ENCODE measurements at regions not wholly inside any gene's neighbourhood (a gene's known extent, or its start where the extent isn't known, plus 50 kb on each side); places are given as distances from the start of the nearest gene placed in this dataset.
A peak's percentile ranks its signal among the peaks of the same experiment; 100 is the strongest.
"Not testable (repeated sequence)": the region's sequence is repeated elsewhere in the genome, so short reads cannot be mapped to it uniquely, and the experiment has no call there.

DNA sequence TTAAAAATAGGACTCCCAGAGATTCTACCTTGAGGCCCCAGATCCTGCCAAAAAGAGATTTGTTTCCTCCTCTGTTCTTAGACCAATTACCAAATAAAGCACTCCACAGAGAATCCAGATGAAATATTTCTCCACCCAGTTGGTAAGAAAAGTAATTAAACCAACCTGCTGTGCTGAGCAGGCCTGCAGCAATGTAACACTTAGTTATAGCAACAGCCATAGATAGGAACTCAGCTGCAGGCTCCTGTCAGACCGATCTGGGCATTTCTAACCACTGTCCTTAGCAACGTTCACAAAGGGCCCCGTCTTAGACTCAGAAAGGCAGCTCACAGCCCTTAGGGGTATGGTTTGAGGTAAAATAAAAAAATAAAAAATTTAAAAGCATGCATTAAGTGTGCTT lies 271.1 kb downstream of the KCNRG start:
- peaks cover 10 to 15% of the 10 kb centered on the region in 2 donors for H3K9me3 Mint-ChIP-seq
- peaks cover 0 to 3% of the 10 kb centered on the region in 2 donors for H3K27me3 Mint-ChIP-seq
- no peak overlapping the region for H3K4me3 Mint-ChIP-seq
- no peak for DNase-seq
- ATAC-seq (replicated peaks) = no peak
- no peak overlapping the region for H3K27ac Mint-ChIP-seq
- H3K4me1 Mint-ChIP-seq = peaks cover 15 to 22% of the 10 kb centered on the region in 2 donors
- peaks cover 6 to 15% of the 10 kb centered on the region in 2 donors for H3K36me3 Mint-ChIP-seq

DNA sequence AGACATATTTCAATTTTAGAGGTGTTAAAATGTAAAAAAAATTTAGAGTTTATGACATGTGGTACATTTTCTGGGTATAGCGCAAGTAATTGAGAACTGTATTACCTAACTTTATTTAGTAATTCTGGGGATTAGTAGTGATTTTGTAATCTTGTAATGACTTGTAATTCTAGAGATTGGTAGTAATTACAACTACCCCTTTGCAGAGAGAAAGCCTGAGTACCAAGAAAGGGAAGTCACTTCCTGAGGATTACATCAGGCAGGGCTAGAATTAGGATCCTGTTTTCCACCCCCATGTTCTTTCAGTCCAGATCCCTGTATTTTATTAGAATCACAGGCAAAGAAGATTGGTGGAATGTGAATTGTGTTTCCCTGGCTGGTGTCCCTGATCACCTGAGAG lies 274.9 kb downstream of the KCNRG start:
- no peak for ATAC-seq (replicated peaks)

DNA sequence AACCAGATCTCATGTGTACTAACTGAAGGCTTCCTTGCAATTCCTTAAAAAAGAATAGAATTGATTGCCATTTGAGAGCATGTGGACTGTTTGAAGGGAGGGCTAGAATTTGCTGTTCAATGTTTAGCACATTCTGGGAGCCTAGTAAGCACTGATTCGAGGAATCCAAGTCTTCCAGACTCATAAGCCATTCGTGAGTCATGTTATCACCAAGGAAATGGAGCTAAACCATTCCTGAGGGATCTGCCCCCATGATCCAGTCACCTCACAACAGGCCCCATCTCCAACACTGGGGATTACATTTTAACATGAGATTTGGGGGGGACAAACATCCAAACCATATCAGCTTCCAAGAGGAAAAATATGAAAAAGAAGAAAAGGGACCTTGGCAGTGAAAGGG lies 276.4 kb downstream of the KCNRG start:
- Mint-ChIP-seq H3K36me3 (peaks cover 6 to 11% of the 10 kb centered on the region in 2 donors), H3K27me3 (no peaks in the 10 kb centered on the region), H3K27ac (no peak overlapping the region), H3K4me3 (no peak overlapping the region), H3K4me1 (peaks cover 7 to 10% of the 10 kb centered on the region in 2 donors), H3K9me3 (peaks cover 7% of the 10 kb centered on the region in 2 donors)
- DNase-seq = no peak
- ATAC-seq (replicated peaks) = no peak

More for the DNA sequence above, 274.9 kb downstream of the KCNRG start:
- Mint-ChIP-seq H3K27ac (no peak overlapping the region), H3K36me3 (peaks cover 6% of the 10 kb centered on the region in 2 donors), H3K27me3 (no peaks in the 10 kb centered on the region), H3K9me3 (peaks cover 5 to 7% of the 10 kb centered on the region in 2 donors), H3K4me1 (peaks cover 12 to 19% of the 10 kb centered on the region in 2 donors), H3K4me3 (no peak overlapping the region)
- DNase-seq = no peak

DNA sequence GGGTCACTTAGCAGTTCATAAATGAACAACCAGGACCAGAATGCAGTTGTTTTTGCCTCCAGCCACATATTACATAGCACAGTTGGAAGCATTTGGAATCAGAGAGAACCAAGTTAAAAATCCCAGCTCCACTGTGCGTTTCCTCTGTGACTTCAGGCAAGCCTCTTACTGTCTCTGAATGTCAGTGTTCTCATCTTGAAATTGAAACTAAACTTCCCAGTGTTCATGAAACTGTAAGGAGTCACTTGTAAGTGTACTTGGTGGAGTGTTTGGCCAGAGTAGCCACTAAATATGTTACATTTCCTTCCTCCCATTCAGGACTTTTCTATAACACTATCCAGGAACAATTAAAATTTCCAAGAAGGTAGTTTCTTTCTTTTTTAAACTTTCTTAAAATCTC lies 276.8 kb downstream of the KCNRG start:
- peaks cover 6 to 13% of the 10 kb centered on the region in 2 donors for H3K36me3 Mint-ChIP-seq
- H3K27me3 Mint-ChIP-seq = no peaks in the 10 kb centered on the region
- DNase-seq (no peak), ATAC-seq (replicated peaks) (peak; percentile 48 to 57)
- H3K4me1 Mint-ChIP-seq = peaks cover 7 to 10% of the 10 kb centered on the region in 2 donors
- H3K9me3 Mint-ChIP-seq = peaks cover 7% of the 10 kb centered on the region in 2 donors
- H3K27ac Mint-ChIP-seq = peak overlapping the region; percentile 14
- H3K4me3 Mint-ChIP-seq = no peak overlapping the region

DNA sequence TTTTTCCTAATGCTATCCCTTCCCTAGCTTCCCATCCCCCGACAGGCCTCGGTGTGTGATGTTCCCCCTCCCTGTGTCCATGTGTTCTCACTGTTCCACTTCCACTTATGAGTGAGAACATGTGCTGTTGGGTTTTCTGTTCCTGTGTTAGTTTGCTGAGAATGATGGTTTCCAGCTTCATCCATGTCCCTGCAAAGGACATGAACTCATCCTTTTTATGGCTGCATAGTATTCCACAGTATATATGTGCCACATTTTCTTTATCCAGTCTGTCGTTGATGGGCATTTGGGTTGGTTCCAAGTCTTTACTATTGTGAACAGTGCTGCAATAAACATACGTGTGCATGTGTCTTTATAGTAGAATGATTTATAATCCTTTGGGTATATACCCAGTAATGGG lies 279.2 kb downstream of the KCNRG start:
- not testable (repeated sequence) for DNase-seq; H3K9me3 Mint-ChIP-seq; H3K4me3 Mint-ChIP-seq; H3K27ac Mint-ChIP-seq; ATAC-seq (replicated peaks); H3K27me3 Mint-ChIP-seq
- peaks cover 4 to 14% of the 10 kb centered on the region in 2 donors for H3K36me3 Mint-ChIP-seq
- H3K4me1 Mint-ChIP-seq = peaks cover 12 to 19% of the 10 kb centered on the region in 2 donors

DNA sequence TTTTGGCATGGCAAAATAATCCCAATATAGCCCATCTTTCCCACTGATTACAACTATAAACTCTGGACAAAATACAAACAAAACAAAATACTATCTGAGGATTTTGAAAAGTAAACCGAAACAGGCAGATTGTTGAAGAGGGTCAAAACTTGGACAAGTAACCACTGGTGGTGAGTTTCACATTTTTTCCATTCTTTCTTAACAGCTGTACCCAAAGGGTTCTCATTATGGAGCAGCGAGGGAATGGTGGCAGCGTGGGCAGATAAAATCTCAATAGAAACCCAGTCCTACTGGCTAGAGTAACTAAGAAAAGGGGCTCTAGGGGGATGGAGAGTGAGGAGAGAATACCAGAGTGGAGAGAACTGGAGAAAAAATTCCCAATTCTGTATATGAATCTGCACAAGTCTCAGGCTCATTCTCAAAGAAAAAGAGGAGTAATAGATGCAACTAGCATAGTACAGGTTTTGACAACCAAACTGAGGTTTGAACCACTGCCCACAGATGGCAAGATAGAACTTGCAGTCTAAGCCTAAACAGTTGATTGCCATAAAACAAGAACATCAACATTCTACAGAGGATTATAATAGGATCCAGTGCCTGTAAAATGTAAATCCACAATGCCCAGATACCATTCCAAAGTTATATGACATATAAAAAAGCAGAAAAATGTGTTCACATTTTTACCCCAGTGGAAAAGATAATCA lies 284.5 kb downstream of the KCNRG start:
- H3K4me1 Mint-ChIP-seq = peaks cover 5 to 9% of the 10 kb centered on the region in 2 donors
- peaks cover 11 to 14% of the 10 kb centered on the region in 2 donors for H3K27me3 Mint-ChIP-seq
- H3K27ac Mint-ChIP-seq = no peak overlapping the region
- DNase-seq = no peak
- H3K36me3 Mint-ChIP-seq = peaks cover 1 to 11% of the 10 kb centered on the region in 2 donors
- no peak overlapping the region for H3K4me3 Mint-ChIP-seq
- H3K9me3 Mint-ChIP-seq = peaks cover 0 to 5% of the 10 kb centered on the region in 2 donors
- ATAC-seq (replicated peaks) = no peak

DNA sequence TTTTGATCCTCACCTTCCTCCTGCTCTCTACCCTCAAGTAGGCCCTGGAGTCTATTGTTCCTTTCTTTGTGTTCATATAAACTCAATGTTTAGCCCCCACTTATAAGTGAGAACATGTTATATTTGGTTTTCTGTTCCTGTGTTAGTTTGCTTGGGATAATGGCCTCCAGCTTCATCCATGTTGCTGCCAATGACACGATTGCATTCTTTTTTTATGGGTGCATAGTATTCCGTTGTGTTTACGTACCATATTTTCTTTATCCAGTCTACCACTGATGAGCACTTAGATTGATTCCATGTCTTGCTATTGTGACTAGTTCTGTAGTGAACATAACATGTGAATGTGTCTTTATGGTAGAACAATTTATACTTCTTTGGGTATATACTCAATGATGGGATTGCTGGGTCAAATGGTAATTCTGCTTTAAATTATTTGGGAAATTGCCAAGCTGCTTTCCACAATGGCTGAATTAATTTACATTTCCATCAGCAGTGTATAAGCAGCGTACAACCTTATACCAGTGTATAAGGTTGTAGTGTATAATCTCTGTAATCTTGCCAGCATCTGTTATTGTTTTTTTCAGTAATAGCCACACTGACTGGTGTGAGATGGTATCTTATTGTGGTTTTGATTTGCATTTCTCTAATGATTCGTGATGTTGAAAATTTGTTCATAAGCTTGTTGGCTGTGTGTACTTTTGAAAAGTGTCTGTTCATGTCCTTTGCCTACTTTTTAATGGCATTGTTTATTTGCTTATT lies 288.9 kb downstream of the KCNRG start:
- DNase-seq (no peak), ATAC-seq (replicated peaks) (no peak)
- H3K9me3 Mint-ChIP-seq = peaks cover 0 to 3% of the 10 kb centered on the region in 2 donors
- no peak overlapping the region for H3K27ac Mint-ChIP-seq
- H3K27me3 Mint-ChIP-seq = peaks cover 6 to 7% of the 10 kb centered on the region in 2 donors
- peaks cover 1% of the 10 kb centered on the region in 2 donors for H3K4me1 Mint-ChIP-seq
- H3K4me3 Mint-ChIP-seq = no peak overlapping the region
- no peaks in the 10 kb centered on the region for H3K36me3 Mint-ChIP-seq

DNA sequence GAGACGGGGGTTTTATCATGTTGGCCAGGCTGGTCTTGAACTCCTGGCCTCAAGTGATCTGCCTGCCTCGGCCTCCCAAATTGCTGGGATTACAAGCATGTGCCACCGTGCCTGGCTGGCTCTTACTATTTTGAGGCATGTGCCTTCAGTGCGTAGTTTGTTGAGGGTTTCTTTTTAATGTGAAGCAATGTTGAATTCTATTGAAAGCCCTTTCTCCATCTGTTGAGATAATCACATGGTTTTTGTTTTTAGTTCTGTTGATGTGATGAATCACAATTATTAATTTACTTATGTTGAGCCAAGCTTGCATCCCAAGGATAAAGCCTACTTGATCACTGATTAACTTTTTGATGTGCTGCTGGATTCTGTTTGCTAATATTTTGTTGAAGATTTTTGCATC lies 290.9 kb downstream of the KCNRG start:
- no peak for DNase-seq
- H3K9me3 Mint-ChIP-seq = peaks cover 0 to 3% of the 10 kb centered on the region in 2 donors
- H3K27ac Mint-ChIP-seq = no peak overlapping the region
- H3K4me3 Mint-ChIP-seq = no peak overlapping the region
- peaks cover 9 to 17% of the 10 kb centered on the region in 2 donors for H3K4me1 Mint-ChIP-seq
- ATAC-seq (replicated peaks) = no peak
- H3K36me3 Mint-ChIP-seq = no peaks in the 10 kb centered on the region
- H3K27me3 Mint-ChIP-seq = peaks cover 0 to 8% of the 10 kb centered on the region in 2 donors

DNA sequence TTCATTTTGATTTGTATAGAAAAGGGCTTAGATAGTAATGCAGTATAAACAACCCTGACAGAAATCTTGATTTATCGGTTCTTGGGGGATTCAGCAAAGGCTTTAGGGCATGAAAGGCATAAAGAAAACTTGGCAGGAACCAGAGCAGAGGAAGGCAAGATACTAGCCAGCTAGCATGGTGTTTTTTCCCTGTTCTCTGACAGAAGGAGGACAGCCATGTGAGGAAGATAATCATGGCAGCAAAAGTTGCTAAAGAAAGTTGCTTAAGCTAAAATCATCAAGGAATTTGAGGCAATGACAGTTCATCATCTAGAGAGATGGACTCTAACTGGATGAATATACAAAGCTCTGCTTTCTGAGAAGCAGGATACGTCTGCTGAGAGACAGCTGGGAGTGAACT lies 294.1 kb downstream of the KCNRG start:
- ATAC-seq (replicated peaks) = no peak
- H3K27me3 Mint-ChIP-seq = peaks cover 0 to 8% of the 10 kb centered on the region in 2 donors
- H3K4me3 Mint-ChIP-seq = no peak overlapping the region

DNA sequence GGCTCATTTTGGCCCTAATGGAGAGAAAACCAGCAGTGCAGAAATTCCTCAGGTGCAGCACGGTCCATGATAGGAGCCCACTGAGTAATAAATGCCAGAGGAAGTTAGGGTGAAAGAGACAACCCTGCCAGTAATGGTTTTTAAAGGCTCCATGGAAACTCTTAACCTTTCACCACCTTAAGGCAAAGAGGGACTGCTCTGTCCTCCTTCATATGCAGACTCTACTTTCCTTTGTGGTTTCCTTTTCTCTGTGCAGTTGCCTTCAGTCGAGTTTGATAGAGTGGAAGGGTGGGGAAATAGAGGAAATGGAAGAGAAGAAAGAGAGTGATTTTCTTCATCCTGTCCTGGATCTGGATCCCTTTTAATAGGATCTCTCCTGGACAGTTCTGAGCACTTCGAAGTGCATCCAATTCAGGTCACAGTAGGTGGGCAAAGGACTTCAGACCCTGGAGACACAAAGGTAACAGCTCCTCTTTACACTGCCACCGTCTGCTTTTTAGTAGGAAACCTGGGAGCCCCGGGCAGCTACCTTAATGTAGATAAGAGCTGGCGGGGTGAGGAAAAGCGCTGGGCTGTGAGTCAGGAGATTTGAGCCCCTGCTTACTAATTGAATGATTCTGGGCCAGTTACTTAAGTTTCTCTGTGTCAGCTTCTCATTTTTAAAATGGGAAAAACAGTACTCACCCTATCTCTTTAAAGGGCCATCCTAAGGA lies 294.8 kb downstream of the KCNRG start:
- Mint-ChIP-seq H3K36me3 (no peaks in the 10 kb centered on the region), H3K9me3 (no peaks in the 10 kb centered on the region), H3K4me1 (peaks cover 9 to 21% of the 10 kb centered on the region in 2 donors), H3K27me3 (peaks cover 0 to 8% of the 10 kb centered on the region in 2 donors), H3K4me3 (peak overlapping the region in 1 of 2 donors; percentile 18), H3K27ac (peak overlapping the region; percentile 9)
- peak; percentile 80 to 81 for ATAC-seq (replicated peaks)
- DNase-seq = no peak

More for the DNA sequence above, 294.1 kb downstream of the KCNRG start:
- Mint-ChIP-seq H3K27ac (no peak overlapping the region), H3K36me3 (no peaks in the 10 kb centered on the region), H3K4me1 (peaks cover 9 to 21% of the 10 kb centered on the region in 2 donors), H3K9me3 (no peaks in the 10 kb centered on the region)
- no peak for DNase-seq

DNA sequence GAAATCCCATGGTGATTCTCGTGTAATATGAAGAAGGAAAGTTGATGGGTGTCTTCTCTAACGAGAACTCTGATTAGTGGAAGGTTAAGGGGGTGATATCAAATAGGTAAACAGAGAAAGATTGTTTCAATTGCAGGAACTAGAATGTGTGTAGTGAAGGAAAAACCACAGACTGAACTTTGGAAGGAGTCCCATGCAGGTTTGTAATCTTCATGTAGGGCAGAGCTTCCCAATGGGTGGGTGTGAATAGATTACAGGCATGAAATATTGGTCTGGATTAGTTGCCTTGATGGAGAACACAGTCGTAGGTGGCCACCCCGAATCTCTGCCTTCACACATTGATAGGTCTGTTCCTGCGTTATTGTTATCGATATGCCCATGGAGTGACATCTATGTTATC lies 295.5 kb downstream of the KCNRG start:
- no peak overlapping the region for H3K27ac Mint-ChIP-seq
- H3K4me1 Mint-ChIP-seq = peaks cover 9 to 21% of the 10 kb centered on the region in 2 donors
- no peak for ATAC-seq (replicated peaks)
- H3K9me3 Mint-ChIP-seq = no peaks in the 10 kb centered on the region
- no peak for DNase-seq
- H3K36me3 Mint-ChIP-seq = no peaks in the 10 kb centered on the region
- no peak overlapping the region for H3K4me3 Mint-ChIP-seq
- H3K27me3 Mint-ChIP-seq = peaks cover 0 to 8% of the 10 kb centered on the region in 2 donors

DNA sequence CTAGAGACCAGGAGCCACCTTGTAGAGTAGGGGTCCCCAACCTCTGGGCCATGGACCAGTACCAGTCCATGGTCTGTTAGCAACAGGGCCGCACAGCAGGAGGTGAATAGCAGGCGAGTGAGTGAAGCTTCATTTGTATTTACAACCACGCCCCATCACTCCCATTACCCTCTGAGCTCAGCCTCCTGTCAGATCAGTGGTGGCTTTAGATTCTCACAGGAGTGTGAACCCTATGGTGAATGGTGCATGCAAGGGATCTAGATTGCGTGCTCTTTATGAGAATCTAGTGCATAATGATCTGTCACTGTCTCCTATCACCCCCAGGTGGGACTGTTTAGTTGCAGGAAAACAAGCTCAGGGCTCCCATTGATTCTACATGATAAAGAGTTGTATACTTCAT lies 303.6 kb downstream of the KCNRG start:
- no peak overlapping the region for H3K4me3 Mint-ChIP-seq
- no peak overlapping the region for H3K27ac Mint-ChIP-seq
- H3K4me1 Mint-ChIP-seq = peaks cover 4 to 16% of the 10 kb centered on the region in 2 donors
- no peaks in the 10 kb centered on the region for H3K27me3 Mint-ChIP-seq
- ATAC-seq (replicated peaks) (no peak), DNase-seq (no peak)
- peaks cover 0 to 5% of the 10 kb centered on the region in 2 donors for H3K9me3 Mint-ChIP-seq
- H3K36me3 Mint-ChIP-seq = peaks cover 0 to 1% of the 10 kb centered on the region in 2 donors

DNA sequence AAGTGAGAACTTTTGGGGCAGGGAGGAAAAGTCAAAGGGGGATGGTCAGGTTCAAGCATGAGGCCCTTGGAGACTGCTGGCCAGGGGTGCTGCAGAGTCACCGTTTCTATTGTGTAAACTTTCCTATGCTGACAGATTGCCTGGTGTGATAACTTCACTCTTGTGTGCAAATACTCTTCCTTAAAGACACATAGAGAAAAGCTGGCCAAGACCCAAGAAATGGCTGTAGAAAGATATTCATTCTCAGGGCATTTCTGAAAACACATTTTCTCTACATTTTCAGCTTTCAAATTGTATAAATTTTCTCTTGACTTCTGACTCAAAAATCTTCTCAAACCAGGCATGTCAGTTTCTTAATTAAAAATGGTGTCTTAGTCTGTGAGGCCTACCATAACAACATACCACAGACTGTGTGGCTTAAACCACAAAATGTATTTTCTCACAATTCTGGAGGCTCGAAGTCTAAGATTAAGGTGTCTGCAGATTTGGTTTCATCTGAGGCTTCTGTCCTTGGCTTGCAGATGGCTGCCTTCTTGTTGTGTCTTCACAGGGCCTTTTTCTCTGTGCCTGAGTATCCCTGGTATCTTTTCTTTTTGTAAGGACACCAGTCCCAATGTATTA lies 304.5 kb downstream of the KCNRG start:
- Mint-ChIP-seq H3K9me3 (peaks cover 4 to 7% of the 10 kb centered on the region in 2 donors), H3K4me3 (no peak overlapping the region), H3K36me3 (peaks cover 0 to 1% of the 10 kb centered on the region in 2 donors), H3K27ac (peak overlapping the region; percentile 37), H3K27me3 (no peaks in the 10 kb centered on the region), H3K4me1 (peaks cover 6 to 16% of the 10 kb centered on the region in 2 donors)
- ATAC-seq (replicated peaks) (no peak), DNase-seq (no peak)
